Mesenchymal stem cell (in vitro differentiated cells and primary cell): ENCODE measurements at regions not wholly inside any gene's neighbourhood (a gene's known extent, or its start where the extent isn't known, plus 50 kb on each side); places are given as distances from the start of the nearest gene placed in this dataset.

Source experiments
- DNase-seq: peaks from one replicate; pipeline ENCODE4 v3.0.0-alpha.2; 2013
- H2AFZ ChIP-seq: one replicate; pipeline ENCODE4 v1.6.1; 2013; ENCODE audit warnings: low read depth, mild to moderate bottlenecking, control low read depth, inconsistent platforms, low read length, moderate library complexity
- H2AK5ac ChIP-seq: 2 replicates; pipeline ENCODE4 v1.6.1; 2013; ENCODE audit warnings: low read length, moderate library complexity, mild to moderate bottlenecking, inconsistent platforms; ENCODE audit not compliant: severe bottlenecking
- H2BK120ac ChIP-seq: one replicate; pipeline ENCODE4 v1.6.1; 2013; ENCODE audit warnings: low read depth, mild to moderate bottlenecking, inconsistent platforms, low read length, moderate library complexity
- H2BK12ac ChIP-seq, 2 experiments: one replicate each; pipeline ENCODE4 v1.6.1; 2013; ENCODE audit warnings: inconsistent platforms in 2 of 2, low read length in 2 of 2, mild to moderate bottlenecking in 2 of 2, moderate library complexity in 2 of 2, control low read depth in 1 of 2
- H2BK15ac ChIP-seq: one replicate; pipeline ENCODE4 v1.6.1; 2013; ENCODE audit warnings: mild to moderate bottlenecking, low read depth, inconsistent platforms; ENCODE audit not compliant: poor library complexity, severe bottlenecking
- H2BK5ac ChIP-seq: 2 replicates; pipeline ENCODE4 v1.6.1; 2013; ENCODE audit warnings: low read depth, mild to moderate bottlenecking, low read length, control low read depth, inconsistent platforms; ENCODE audit not compliant: poor library complexity, severe bottlenecking
- H3K14ac ChIP-seq, 2 experiments: one replicate each; pipeline ENCODE4 v1.6.1; 2013; ENCODE audit warnings: inconsistent platforms in 2 of 2, low read length in 2 of 2, control low read depth in 1 of 2, mild to moderate bottlenecking in 1 of 2, moderate library complexity in 1 of 2
- H3K18ac ChIP-seq, 2 experiments: one replicate each; pipeline ENCODE4 v1.6.1; 2013; ENCODE audit warnings: inconsistent platforms in 2 of 2, low read length in 2 of 2, control low read depth in 1 of 2, low read depth in 1 of 2, mild to moderate bottlenecking in 1 of 2
- H3K23ac ChIP-seq, 2 experiments: one replicate each; pipeline ENCODE4 v1.6.1; 2013; ENCODE audit warnings: inconsistent platforms in 2 of 2, low read length in 2 of 2, mild to moderate bottlenecking in 2 of 2, moderate library complexity in 2 of 2, control low read depth in 1 of 2
- H3K27ac ChIP-seq: 2 replicates; pipeline ENCODE4 v1.5.1; 2013; ENCODE audit warnings: mild to moderate bottlenecking, moderate library complexity, low read length, control low read depth, inconsistent platforms; ENCODE audit not compliant: poor library complexity, severe bottlenecking
- H3K27me3 ChIP-seq, 2 experiments: 2 replicates each; pipeline versions ENCODE4 v1.6.1 to v1.7.0; 2013; ENCODE audit warnings: low read length in 2 of 2, mild to moderate bottlenecking in 2 of 2, moderate library complexity in 2 of 2, control low read depth in 1 of 2, inconsistent platforms in 1 of 2; ENCODE audit not compliant: control insufficient read depth in 1 of 2, insufficient read depth in 1 of 2
- H3K36me3 ChIP-seq, 2 experiments: 2 replicates each; pipeline versions ENCODE4 v1.6.1 to v1.7.0; 2013; ENCODE audit warnings: low read length in 2 of 2, control low read depth in 1 of 2, inconsistent platforms in 1 of 2, low read depth in 1 of 2, mild to moderate bottlenecking in 1 of 2; ENCODE audit not compliant: insufficient read depth in 2 of 2, control insufficient read depth in 1 of 2
- H3K4ac ChIP-seq, 2 experiments: one replicate each; pipeline ENCODE4 v1.6.1; 2013; ENCODE audit warnings: inconsistent platforms in 2 of 2, low read length in 2 of 2, mild to moderate bottlenecking in 2 of 2, moderate library complexity in 2 of 2, control low read depth in 1 of 2, low read depth in 1 of 2
- H3K4me1 ChIP-seq: 2 replicates; pipeline ENCODE4 v1.6.1; 2013; ENCODE audit warnings: low read depth, low read length, control low read depth; ENCODE audit not compliant: control insufficient read depth, insufficient read depth
- H3K4me2 ChIP-seq: 2 replicates; pipeline ENCODE4 v1.6.1; 2013; ENCODE audit warnings: low read length, mild to moderate bottlenecking, inconsistent platforms; ENCODE audit not compliant: poor library complexity, severe bottlenecking
- H3K4me3 ChIP-seq, 2 experiments: 2 replicates each; pipeline versions ENCODE4 v1.5.1 to v1.7.0; 2013; ENCODE audit warnings: low read length in 2 of 2, mild to moderate bottlenecking in 2 of 2, control low read depth in 1 of 2, low read depth in 1 of 2; ENCODE audit not compliant: insufficient read depth in 1 of 2
- H3K79me1 ChIP-seq: replicated peaks from 2 replicates; pipeline ENCODE4 v1.6.1; 2013; ENCODE audit warnings: mild to moderate bottlenecking, control low read depth, low read length, inconsistent platforms; ENCODE audit not compliant: poor library complexity, severe bottlenecking
- H3K9ac ChIP-seq: 2 replicates; pipeline ENCODE4 v1.7.0; 2013; ENCODE audit warnings: mild to moderate bottlenecking, low read length, moderate library complexity
- H3K9me3 ChIP-seq: 2 replicates; pipeline ENCODE4 v1.7.0; 2013; ENCODE audit warnings: mild to moderate bottlenecking, low read length; ENCODE audit not compliant: control insufficient read depth
- H4K8ac ChIP-seq: one replicate; pipeline ENCODE4 v1.6.1; 2013; ENCODE audit warnings: inconsistent platforms, mild to moderate bottlenecking, low read length, moderate library complexity
- H4K91ac ChIP-seq: one replicate; pipeline ENCODE4 v1.6.1; 2013; ENCODE audit warnings: mild to moderate bottlenecking, low read length, inconsistent platforms
- WGBS: methylation state at CpG from one replicate; pipeline ENCODE4 v1.1.7; 2013; ENCODE audit warnings: mixed read lengths; 5-methylcytosine and 5-hydroxymethylcytosine counted together

GRCh38 chr11:15300341-15300740 lies 185.6 kb downstream of the INSC start:
- Histone ChIP-seq H3K9me3 (peaks cover 6% of the 10 kb centered on the region), H3K9ac (no peak overlapping the region), H4K91ac (no peak overlapping the region), H3K36me3 (no peaks in the 10 kb centered on the region), H2AFZ (no peak overlapping the region), H3K14ac (no peak overlapping the region), H3K4me1 (no peaks in the 10 kb centered on the region), H3K27me3 (no peaks in the 10 kb centered on the region), H2BK15ac (no peak overlapping the region), H3K4me2 (no peak overlapping the region), H2BK120ac (no peak overlapping the region), H3K4ac (no peak overlapping the region), H4K8ac (no peak overlapping the region), H2BK5ac (no peak overlapping the region), H2BK12ac (no peak overlapping the region), H3K18ac (no peak overlapping the region), H3K23ac (no peak overlapping the region), H3K27ac (no peak overlapping the region), H2AK5ac (no peak overlapping the region), H3K4me3 (no peak overlapping the region), H3K79me1 (no peaks in the 10 kb centered on the region)
- WGBS: 89% methylated on average over 11 of the region's 14 CpGs
- no peak for DNase-seq

- Histone ChIP-seq H3K9ac (no peak overlapping the region), H2AFZ (no peak overlapping the region), H3K27me3 (no peaks in the 10 kb centered on the region), H3K23ac (no peak overlapping the region), H3K9me3 (peaks cover 6% of the 10 kb centered on the region), H3K14ac (no peak overlapping the region), H4K91ac (no peak overlapping the region), H3K4me1 (no peaks in the 10 kb centered on the region), H2BK5ac (no peak overlapping the region), H2BK120ac (no peak overlapping the region), H2AK5ac (no peak overlapping the region), H3K4me3 (no peak overlapping the region), H3K18ac (no peak overlapping the region), H3K4me2 (no peak overlapping the region), H2BK12ac (no peak overlapping the region), H4K8ac (no peak overlapping the region), H3K79me1 (no peaks in the 10 kb centered on the region), H3K4ac (no peak overlapping the region), H2BK15ac (no peak overlapping the region), H3K36me3 (no peaks in the 10 kb centered on the region), H3K27ac (no peak overlapping the region)
- DNase-seq: no peak
- WGBS: 12% methylated on average over 4 of the region's 4 CpGs
Measured at GRCh38 chr11:15307619-15308024, 192.9 kb downstream of the INSC start.

GRCh38 chr11:15308840-15309239 lies 194.1 kb downstream of the INSC start:
- Histone ChIP-seq H2BK5ac (no peak overlapping the region), H3K4ac (no peak overlapping the region), H3K23ac (no peak overlapping the region), H3K27me3 (no peaks in the 10 kb centered on the region), H2AFZ (no peak overlapping the region), H3K36me3 (no peaks in the 10 kb centered on the region), H3K9me3 (peaks cover 6% of the 10 kb centered on the region), H3K14ac (no peak overlapping the region), H3K27ac (no peak overlapping the region), H4K8ac (no peak overlapping the region), H2AK5ac (no peak overlapping the region), H2BK12ac (no peak overlapping the region), H3K4me3 (no peak overlapping the region), H3K4me1 (no peaks in the 10 kb centered on the region), H2BK15ac (no peak overlapping the region), H2BK120ac (no peak overlapping the region), H4K91ac (no peak overlapping the region), H3K9ac (no peak overlapping the region), H3K18ac (no peak overlapping the region), H3K4me2 (no peak overlapping the region), H3K79me1 (no peaks in the 10 kb centered on the region)
- DNase-seq: no peak
- 91% methylated on average over 2 of the region's 2 CpGs for WGBS

- H3K4me1 ChIP-seq: no peaks in the 10 kb centered on the region
- H2BK120ac ChIP-seq: no peak overlapping the region
- no peak overlapping the region for H4K8ac ChIP-seq
- no CpG with 5 or more reads among the region's 1 CpG for WGBS
- H3K27me3 ChIP-seq: no peaks in the 10 kb centered on the region
- H3K18ac ChIP-seq: no peak overlapping the region
- no peak overlapping the region for H2AFZ ChIP-seq
- no peak overlapping the region for H3K27ac ChIP-seq
- H3K9me3 ChIP-seq: peaks cover 2% of the 10 kb centered on the region
- H2BK12ac ChIP-seq: no peak overlapping the region
- no peak overlapping the region for H3K4me2 ChIP-seq
- no peak overlapping the region for H2AK5ac ChIP-seq
- H3K9ac ChIP-seq: no peak overlapping the region
- H3K79me1 ChIP-seq: no peaks in the 10 kb centered on the region
- no peak overlapping the region for H2BK15ac ChIP-seq
- H2BK5ac ChIP-seq: no peak overlapping the region
- DNase-seq: peak; percentile 72
- H3K4me3 ChIP-seq: no peak overlapping the region
- no peak overlapping the region for H4K91ac ChIP-seq
- no peaks in the 10 kb centered on the region for H3K36me3 ChIP-seq
- no peak overlapping the region for H3K23ac ChIP-seq
- no peak overlapping the region for H3K14ac ChIP-seq
- no peak overlapping the region for H3K4ac ChIP-seq
Measured at GRCh38 chr11:15309296-15309695, 194.6 kb downstream of the INSC start.
